ENCODE measurements at regions not wholly inside any gene's neighbourhood (a gene's known extent, or its start where the extent isn't known, plus 50 kb on each side); places are given as distances from the start of the nearest gene placed in this dataset.

DNA sequence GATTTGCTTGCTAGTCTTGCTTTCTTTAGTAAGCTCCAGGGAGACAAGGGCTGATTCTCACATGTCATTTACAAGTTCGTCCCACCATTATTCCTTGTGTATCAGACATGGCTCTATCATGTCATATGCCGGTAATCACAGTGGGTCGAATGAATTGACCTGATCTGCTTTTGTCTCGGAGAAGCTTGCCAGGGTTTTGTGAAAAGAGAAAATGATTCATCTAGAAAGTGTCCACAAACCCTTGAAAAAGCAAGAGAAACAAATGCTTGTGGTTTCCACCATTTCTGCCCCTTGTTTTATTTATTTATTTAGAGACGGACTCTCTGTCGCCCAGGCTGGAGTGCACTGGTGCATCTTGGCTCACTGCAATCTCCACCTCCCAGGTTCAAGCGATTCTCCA lies 278.5 kb downstream of the TCF7L2 start:
- no peak overlapping the region for H3K4me3 ChIP-seq (ENCODE audit: low read depth, low read length)
- TF ChIP-seq, protein P1, sequence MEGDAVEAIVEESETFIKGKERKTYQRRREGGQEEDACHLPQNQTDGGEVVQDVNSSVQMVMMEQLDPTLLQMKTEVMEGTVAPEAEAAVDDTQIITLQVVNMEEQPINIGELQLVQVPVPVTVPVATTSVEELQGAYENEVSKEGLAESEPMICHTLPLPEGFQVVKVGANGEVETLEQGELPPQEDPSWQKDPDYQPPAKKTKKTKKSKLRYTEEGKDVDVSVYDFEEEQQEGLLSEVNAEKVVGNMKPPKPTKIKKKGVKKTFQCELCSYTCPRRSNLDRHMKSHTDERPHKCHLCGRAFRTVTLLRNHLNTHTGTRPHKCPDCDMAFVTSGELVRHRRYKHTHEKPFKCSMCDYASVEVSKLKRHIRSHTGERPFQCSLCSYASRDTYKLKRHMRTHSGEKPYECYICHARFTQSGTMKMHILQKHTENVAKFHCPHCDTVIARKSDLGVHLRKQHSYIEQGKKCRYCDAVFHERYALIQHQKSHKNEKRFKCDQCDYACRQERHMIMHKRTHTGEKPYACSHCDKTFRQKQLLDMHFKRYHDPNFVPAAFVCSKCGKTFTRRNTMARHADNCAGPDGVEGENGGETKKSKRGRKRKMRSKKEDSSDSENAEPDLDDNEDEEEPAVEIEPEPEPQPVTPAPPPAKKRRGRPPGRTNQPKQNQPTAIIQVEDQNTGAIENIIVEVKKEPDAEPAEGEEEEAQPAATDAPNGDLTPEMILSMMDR (IDR thresholded peaks at IDR 0.05; ENCODE audit: low read depth, low read length) = no peak

DNA sequence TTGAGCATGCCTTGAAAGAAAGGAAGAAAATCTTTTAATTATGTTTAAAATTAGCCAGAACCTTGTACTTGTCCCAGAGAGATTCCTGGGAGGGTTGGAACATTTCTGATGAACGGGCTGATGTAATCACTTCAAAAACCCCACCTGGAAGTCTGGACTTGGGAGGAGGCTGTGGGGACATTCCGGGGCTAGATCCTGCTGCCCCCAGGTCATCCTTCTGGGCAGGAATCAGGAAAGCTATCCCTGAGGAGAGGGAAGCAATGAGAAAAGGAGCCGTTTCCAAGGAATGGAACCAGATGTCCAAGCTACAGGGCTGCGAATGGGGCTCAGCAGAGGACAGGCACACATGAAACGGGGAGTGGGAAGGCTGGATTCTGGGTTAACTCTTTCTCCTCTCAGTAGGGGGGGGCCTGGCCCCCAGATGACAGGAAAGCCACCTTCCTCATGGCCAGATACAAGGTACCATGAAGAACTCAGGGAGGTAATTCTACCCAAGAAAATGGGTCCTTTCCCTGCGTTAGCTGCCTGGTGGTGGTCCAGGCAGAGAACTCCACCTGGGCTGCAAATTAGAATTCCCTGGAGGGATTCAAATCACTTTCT lies 280.1 kb downstream of the TCF7L2 start:
- TF ChIP-seq, protein P1 (IDR thresholded peaks at IDR 0.05; ENCODE audit: low read depth, low read length) = no peak

DNA sequence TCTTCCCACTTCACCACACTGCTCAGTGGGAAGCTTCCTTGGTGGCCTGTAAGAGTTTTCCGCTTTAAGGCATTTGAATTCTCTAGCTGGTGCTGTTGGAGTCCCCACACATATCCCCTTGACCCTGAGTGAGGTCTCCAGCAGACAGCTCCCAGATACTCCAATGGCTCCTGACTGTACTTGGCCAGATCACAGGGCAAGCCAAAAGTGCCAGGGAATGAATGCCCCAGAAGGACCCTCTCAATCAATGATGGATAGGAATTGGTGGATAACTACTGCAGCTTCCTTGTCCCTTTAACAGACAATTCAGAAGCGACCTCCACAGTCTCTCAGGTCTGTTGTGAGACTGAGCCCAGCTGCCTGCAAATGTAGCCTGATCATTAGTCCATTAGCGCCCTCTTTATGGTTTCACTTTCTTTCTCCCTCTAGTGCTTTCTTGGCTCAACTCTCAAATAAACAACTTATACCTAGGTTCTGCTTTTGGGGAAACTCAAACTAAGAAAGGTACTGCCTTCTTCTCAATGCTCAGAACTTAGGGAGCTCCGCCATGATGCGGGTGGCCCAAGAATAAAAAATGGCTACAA lies 283.0 kb downstream of the TCF7L2 start:
- no peak overlapping the region for H3K4me3 ChIP-seq (ENCODE audit: low read depth, low read length)
- TF ChIP-seq, protein P1 (IDR thresholded peaks at IDR 0.05; ENCODE audit: low read depth, low read length) = no peak

More for the DNA sequence above, 280.1 kb downstream of the TCF7L2 start:
- H3K4me3 ChIP-seq (ENCODE audit: low read depth, low read length) = no peak overlapping the region

DNA sequence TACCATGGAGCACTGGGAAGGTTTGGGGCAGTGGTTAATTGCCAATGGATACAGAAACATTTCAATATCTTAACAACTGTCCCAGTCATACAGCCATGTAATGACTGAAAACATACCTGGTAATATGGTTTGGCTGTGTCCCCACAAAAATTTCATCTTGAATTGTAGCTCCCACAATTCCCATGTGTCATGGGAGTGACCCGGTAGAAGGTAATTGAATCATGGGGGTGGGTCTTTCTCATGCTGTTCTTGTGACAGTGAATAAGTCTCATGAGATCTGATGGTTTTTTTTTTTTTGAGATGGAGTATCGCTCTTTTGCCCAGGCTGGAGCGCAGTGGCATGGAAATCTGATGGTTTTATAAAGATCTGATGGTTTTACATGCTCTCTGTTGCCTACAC lies 284.4 kb downstream of the TCF7L2 start:
- TF ChIP-seq, protein P1 (IDR thresholded peaks at IDR 0.05; ENCODE audit: low read depth, low read length) = no peak
- H3K4me3 ChIP-seq (ENCODE audit: low read depth, low read length) = no peak overlapping the region

DNA sequence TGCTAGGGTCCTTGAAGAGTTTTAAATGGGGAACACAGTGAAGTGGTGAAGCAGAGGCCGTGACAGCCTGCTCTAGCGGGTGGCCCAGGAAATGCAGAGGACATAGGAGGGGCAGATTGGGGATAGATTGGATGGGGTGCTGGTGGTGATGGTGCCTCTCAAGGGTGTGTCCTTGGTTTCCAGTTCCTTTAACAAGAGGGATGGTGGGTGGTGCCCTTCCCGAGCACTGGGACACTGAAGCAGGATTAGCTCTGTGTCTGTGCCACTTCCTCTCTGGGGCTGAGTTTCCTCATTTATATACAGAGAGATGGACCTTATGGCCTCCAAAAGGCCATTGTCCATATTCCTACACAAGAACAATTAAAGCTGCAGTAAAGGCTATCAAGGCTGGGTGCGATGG lies 285.5 kb downstream of the TCF7L2 start:
- TF ChIP-seq, protein P1 (IDR thresholded peaks at IDR 0.05; ENCODE audit: low read depth, low read length) = no peak
- H3K4me3 ChIP-seq (ENCODE audit: low read depth, low read length) = no peak overlapping the region

DNA sequence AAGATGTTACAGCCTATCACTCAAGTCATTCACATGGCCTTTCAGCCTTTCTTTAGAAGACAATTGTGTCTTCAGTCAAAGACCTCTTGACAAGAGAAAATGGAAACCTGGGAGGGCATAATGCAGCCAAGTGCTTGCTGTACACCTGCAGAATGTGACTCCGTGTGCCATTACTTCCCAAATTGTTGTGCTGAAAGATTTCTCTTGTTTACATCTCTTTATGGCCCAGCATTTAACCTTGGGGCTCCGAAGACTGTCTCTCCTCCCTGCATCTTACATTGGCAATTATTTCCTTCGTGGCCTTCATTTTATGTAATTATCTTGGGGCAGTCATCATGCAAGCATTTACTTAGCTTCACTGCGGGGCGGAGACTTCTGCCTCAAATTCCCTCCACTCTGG lies 287.0 kb downstream of the TCF7L2 start:
- H3K4me3 ChIP-seq (ENCODE audit: low read depth, low read length) = no peak overlapping the region
- TF ChIP-seq, protein P1 (IDR thresholded peaks at IDR 0.05; ENCODE audit: low read depth, low read length) = no peak

DNA sequence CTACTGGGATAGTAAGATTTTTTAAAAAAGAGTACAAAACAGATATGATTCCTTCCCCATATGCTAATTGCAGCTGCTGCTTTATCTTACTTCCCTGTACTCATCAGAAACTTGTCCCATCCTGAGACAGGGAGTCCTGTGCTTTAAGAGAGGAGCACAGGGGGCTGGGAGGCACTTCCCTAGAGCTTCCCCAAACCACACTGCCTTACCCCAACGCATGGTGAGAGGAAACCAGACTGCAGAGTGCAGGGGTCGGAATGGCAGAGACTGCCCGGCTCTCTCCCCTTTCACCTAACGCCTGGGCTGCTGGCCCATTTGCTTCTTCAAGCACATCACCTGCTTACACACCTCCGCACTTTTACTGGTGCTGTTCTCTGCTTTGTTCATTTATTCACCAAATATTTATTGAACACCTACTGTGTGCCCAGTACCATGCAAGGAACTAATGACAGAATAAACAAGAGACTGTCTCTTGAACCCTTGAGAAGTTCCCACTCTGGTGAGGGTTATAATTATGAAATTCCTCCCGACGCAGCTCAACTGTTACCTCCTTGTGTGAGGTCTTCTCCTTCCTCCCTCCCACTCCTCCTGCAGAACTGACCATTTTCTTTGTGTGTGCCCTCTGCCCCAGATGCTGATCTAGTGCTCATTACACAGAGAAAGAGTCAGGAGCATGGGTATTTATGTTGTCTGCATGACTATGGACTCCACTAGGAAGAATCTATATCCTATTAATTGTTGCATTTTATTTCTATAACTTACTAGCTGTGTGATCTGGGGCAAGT lies 289.7 kb downstream of the TCF7L2 start:
- TF ChIP-seq, protein P1 (IDR thresholded peaks at IDR 0.05; ENCODE audit: low read depth, low read length) = no peak
- H3K4me3 ChIP-seq (ENCODE audit: low read depth, low read length) = no peak overlapping the region
